GM19397 (cell line): ENCODE measurements at regions not wholly inside any gene's neighbourhood (a gene's known extent, or its start where the extent isn't known, plus 50 kb on each side); places are given as distances from the start of the nearest gene placed in this dataset.
"Not testable (repeated sequence)": the region's sequence is repeated elsewhere in the genome, so short reads cannot be mapped to it uniquely, and the experiment has no call there.

Experiments used
- ATAC-seq: cut with Tn5 transposase; IDR thresholded peaks from one replicate; pipeline ENCODE4 v1.9.1; 2021; ENCODE audit warnings: mild to moderate bottlenecking, moderate library complexity; ENCODE audit not compliant: unreplicated experiment

GRCh38 chr10:3933733-3934132, 148.7 kb upstream of the KLF6 start:
- no peak for ATAC-seq

DNA sequence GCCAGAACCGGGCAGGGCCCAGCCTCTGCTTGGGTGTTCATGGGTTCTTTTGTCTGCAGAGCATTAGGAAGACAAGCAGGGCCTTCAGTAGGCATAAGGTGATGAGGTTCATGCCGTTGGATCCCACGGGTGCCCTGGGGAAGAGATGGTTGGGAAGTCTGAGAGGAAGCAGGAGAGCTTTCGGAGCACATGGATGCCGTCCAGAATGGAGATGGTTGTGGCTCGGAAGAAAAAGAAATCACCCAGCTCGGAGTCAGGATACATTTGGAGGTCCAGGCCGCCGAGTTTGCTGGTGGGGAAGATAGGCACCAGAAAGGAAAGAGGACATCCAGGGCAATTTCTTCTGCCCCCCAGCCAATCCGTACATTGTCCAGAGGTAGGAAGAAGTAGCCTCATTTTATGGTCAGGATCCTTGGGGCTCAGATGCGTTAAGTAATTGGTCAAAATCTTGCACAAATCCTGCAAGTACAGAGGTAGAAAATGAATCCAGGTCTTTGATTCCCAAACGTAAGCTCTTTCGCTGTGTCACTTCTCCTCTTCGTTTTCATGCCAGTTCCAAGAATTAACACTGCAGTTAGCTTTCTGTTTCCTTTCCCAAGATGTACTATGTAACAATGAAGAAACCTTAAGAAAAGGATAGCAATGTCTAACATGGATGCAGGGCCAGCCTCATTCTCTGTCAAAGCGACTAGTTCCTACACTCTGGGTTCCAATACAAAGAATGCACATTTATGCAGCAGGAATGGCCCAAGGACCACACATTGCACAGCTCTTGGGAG, 147.8 kb upstream of the KLF6 start:
- ATAC-seq, result no peak

GRCh38 chr10:3931901-3932300, 146.9 kb upstream of the KLF6 start:
- ATAC-seq, result no peak

DNA sequence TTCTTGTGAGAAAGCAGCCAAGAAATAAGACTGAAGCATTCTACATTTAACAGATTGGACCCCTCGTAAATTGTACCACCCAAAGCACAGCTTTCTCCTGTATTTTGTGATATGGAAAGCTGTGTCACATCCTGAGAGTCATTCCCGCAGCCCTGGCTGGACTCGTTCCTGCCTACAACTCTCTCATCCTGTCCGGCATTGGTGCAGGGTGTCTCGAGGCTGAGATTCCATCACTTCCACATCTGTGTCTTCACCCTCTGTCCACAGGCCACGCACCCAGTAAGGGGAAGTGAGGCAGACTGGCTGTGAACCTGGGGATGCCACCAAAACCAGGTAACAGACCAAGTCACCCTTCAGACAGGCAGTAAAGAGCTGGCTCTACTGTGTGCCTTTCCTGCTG, 146.2 kb upstream of the KLF6 start:
- ATAC-seq, result no peak

DNA sequence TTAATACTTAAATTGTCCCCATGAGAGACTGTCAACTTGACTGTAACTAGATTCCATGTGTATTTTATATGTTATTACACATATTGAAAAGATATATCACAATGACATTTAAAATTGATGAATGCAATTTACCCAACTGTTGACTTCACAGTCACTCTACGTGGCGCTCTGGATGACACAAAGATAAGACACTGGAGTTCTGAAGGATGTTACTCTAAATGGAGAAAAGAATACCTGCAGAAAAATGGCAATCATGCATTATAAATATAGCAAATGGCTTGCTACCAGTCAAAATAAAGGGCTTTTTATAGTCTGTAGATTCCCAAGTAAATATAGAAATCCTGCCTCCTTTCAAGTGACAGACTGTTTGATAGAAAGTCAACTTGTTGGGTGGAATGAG, 143.6 kb upstream of the KLF6 start:
- no peak for ATAC-seq

DNA sequence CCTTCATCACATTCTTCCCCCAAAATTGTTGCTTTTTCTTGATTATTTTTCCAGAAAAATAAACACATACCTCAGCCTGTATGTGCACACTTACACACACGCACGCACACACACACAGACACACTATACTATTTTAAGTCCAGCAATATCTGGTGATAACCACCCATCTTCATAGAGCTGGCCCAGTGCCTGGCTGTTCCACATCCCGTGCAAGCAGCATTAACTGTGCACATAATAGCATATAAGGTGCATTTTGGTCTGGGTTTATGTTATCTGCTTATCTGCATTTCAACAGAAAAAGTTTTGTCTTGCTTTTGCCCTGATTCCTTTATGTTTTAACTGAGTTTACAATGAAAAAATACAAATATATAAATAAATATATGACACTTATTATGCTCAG, 143.1 kb upstream of the KLF6 start:
- no peak for ATAC-seq

DNA sequence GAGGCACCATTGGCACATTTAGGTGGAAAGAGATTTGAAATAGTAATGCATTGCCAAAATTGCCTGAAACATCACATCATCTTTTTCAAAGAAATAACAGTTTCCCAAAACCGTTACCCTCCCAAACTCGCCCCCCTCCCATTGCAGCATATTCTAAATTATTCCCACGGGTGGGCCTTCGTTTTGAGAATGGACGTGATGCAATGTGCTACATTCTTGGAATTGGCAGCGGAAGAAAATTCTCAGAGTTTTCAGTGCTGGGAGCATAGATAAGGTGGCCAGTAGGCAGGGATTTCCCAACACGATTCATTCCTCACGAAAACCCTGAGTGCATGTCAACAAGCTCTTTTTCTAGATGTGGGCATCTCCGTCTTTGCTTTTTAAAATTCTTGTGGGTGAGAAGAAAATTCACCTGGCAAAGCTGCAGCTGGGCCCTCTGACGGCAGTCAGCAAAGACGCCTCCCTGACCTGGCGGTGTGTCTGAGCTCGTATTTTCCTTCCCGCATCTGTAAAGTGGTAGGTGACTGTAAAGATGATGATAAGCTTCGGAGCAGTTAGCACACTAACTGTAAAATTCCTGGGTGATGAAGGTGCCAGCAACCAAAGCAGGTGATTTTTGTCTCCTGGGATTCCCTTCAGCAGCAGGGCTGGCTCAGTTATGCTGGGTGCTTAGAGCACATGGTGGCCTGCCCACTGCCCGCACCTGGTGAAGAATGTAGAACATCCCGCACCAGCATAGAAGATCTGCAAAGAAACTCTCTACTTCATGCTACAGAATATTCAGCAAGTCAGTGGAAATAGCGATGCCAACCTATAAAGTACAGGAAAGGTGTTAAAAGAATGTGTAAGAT, 141.9 kb upstream of the KLF6 start:
- ATAC-seq, result no peak

DNA sequence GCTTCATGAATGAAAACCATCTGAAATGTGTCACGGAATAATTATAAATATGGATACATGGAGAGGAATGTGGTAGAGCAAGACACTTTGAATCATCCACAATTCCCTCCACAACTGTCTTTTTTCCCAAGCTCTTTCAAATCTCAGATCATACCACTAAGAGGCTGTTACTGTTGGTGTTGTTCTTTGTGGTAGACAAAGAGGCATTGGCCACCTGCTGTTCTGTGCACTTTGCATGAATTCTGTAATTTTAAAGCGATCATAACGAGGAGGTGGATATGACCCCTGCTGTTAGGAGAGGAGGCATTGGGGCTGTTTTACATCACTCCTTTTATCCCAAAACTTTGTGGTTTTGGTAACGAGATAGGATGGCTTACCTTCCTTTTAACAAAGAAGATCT, 141.2 kb upstream of the KLF6 start:
- ATAC-seq, result no peak

DNA sequence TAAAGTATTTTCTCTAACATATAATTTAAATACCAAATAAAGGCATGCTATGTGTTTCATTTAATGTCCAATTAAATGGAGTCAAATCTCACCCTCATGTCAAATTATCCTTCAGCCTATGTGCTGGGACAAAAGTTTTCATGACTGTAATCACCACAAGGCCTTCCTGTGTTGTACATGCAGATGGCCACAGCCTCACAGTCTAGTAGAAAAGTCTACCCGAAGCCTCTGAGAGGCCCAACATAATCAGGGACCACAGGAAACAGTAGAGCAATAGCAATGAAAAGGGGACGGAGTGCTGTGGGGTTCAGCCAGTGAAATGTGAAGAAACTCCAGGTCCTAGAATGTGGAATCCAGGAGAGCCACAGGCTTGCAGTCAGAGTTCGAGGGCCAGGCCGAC, 140.2 kb upstream of the KLF6 start:
- ATAC-seq, result no peak

- no peak for ATAC-seq
Measured at GRCh38 chr10:3924344-3924743, 139.3 kb upstream of the KLF6 start.

DNA sequence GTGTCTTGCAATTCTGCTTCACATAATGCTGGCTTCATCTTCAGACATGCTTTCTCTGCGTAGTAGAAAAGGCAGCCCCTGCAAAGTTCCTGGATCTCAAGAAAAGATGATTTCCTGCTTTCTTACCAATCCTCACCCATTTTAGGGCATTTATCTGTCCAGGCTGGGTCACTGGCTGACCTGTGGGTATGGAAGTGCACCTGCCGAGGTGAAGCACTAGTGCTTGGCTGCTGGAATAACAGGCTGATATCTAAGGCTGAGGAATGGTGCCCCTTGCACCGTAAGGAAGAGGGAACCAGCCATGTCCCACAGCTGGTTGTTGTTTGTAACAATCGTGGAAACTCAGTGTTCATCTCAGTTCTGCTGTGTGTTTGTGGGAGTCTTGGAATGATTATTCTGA, 138.0 kb upstream of the KLF6 start:
- ATAC-seq, result no peak

DNA sequence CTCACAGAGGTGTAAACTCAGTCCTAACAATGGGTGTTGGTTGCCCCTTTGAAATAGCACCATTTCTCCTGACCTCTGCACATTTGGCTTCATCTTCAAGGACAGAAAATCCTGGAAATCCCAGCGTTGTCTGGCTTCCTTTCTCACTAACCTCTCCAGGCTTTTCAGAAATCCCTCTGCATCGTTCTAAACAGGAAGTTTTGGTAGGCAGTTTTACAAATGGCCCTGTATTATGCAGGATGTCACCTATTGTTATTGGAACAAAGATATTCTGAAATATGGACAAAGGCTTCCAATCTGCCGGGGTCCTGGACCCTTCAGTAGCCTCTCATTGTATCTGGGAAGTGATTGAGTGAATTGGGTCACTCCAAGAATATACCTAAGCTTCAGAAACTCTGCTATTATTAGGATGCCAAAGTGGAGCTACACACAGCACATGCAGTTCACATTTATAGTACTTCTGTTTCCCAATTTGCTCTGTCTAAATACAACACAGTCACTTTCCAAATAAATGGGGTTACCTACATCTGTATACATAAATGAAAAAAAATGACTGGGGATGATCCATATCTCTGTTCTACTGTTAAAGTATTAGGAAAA, 134.8 kb upstream of the KLF6 start:
- no peak for ATAC-seq

DNA sequence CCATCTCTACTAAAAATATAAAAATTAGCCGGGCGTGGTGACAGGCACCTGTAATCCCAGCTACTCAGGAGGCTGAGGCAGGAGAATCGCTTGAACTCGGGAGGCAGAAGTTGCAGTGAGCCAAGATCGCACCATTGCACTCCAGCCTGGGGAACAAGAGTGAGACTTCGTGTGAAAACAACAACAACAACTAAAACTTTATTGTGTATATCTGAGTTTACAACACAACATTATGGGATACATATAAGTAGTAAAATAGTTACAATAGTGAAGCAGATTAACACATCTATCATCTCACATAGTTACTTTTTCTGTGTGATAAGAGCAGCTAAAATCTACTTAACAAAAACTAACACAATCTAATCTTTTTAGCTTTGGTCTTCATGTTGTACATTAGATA, 132.4 kb upstream of the KLF6 start:
- ATAC-seq, result not testable (repeated sequence)

- no peak for ATAC-seq
Measured at GRCh38 chr10:3914733-3915132, 129.7 kb upstream of the KLF6 start.

GRCh38 chr10:3911713-3912442, 126.9 kb upstream of the KLF6 start:
- ATAC-seq, result no peak

- ATAC-seq, result no peak
Measured at GRCh38 chr10:3911241-3911640, 126.2 kb upstream of the KLF6 start.

DNA sequence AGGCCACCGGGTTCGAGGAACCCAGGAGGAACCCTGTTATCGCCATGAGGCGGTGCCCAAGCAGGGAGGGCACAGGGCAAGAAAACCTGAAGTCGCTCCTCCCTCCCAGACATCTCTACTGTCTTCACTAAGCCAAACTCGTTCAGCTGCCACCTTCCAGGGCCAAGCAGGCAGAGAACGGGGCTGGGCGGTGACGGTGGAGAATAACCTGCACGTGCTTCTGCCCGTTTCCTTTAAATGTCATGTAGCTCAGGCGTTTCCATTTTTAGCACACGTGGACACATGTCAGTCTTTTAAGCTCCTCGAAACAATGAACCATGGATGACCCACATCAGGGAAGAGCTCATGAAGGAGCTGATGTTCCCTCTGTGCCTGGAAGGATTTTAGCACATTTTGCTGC, 124.3 kb upstream of the KLF6 start:
- no peak for ATAC-seq

- ATAC-seq, result no peak
Measured at GRCh38 chr10:3908183-3908582, 123.2 kb upstream of the KLF6 start.

DNA sequence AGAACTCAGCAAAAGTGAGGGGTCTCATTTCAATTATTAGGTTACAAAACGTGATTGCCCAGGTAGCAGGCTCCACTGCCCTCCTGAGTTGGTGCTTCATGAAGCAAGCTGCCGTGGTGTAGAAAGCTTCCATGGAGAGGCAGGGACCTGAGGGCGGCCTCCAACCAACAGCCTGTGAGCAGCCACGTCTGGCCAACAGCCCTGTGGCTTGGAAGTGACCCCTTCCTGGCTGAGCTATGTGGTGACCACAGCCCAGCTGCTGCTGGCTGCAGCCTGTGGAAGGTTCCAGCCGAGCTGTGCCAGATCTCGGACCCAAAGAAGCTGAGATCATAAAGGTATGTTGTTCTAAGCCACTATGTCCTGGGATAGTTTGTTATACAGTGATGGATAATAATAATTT, 122.5 kb upstream of the KLF6 start:
- no peak for ATAC-seq

GRCh38 chr10:3906511-3907111, 121.6 kb upstream of the KLF6 start:
- no peak for ATAC-seq

GRCh38 chr10:3904419-3904960, 119.5 kb upstream of the KLF6 start:
- no peak for ATAC-seq
